Esophagus squamous epithelium (tissue), 5 donors: ENCODE measurements at regions not wholly inside any gene's neighbourhood (a gene's known extent, or its start where the extent isn't known, plus 50 kb on each side); places are given as distances from the start of the nearest gene placed in this dataset.
A peak's percentile ranks its signal among the peaks of the same experiment; 100 is the strongest.

Source experiments
- DNase-seq: peaks from one replicate; lab custom pipeline; 2025; lab: John Stamatoyannopoulos, UW
- H3K27ac ChIP-seq, 4 donors: fragments of 200-600 bp; sonication (generic); one replicate each; pipeline ENCODE4 v1.5.1; 2016 to 2019; ENCODE audit warnings: mild to moderate bottlenecking in 1 of 4
- H3K27me3 ChIP-seq, 4 donors: fragments of 200-600 bp; sonication (generic); 1 replicate in 3 of 4; 2 replicates in 1 of 4; pipeline versions ENCODE4 v1.5.1 to v1.6.0; 2017 to 2021; ENCODE audit warnings: antibody characterized with exemption in 1 of 4
- H3K36me3 ChIP-seq, 3 donors: fragments of 200-600 bp; sonication (generic); one replicate each; pipeline ENCODE4 v1.5.1; 2016 to 2019
- H3K4me1 ChIP-seq, 3 donors: fragments of 200-600 bp; sonication (generic); one replicate each; pipeline ENCODE4 v1.5.1; 2017 to 2019
- H3K4me3 ChIP-seq, 4 donors: fragments of 200-600 bp; sonication (generic); 1 replicate in 3 of 4; 2 replicates in 1 of 4; pipeline ENCODE4 v1.5.1; 2016 to 2019; ENCODE audit warnings: mild to moderate bottlenecking in 2 of 4, moderate library complexity in 1 of 4
- H3K9me3 ChIP-seq, 3 donors: fragments of 200-600 bp; sonication (generic); one replicate each; pipeline ENCODE4 v1.5.1; 2016 to 2019
- CTCF ChIP-seq, 6 experiments: fragments of 450-650 bp in 4 of 6; fragments of 200-600 bp in 2 of 6; sonication (generic) in 2 of 6; IDR thresholded peaks; one replicate each; pipeline ENCODE4 v1.5.1; 2016 to 2019; ENCODE audit warnings: antibody characterized with exemption in 6 of 6, mild to moderate bottlenecking in 4 of 6, moderate library complexity in 4 of 6
- POLR2A ChIP-seq, 4 donors: fragments of 450-650 bp; IDR thresholded peaks; one replicate each; pipeline ENCODE4 v1.6.1; 2017; ENCODE audit warnings: antibody characterized with exemption in 4 of 4, mild to moderate bottlenecking in 4 of 4, moderate library complexity in 3 of 4
- WGBS, 2 donors: methylation state at CpG; one replicate each; pipeline ENCODE4 v1.1.5; 2018; 5-methylcytosine and 5-hydroxymethylcytosine counted together
- intact Hi-C: fragments of 100-400 bp; cut with DNase I; formaldehyde crosslinking; loops from one replicate; pipeline ENCODE4 v1.15.0; 2022
- donor health status: DM: yes; HTN: yes; CAD: no.

GRCh38 chr7:116327135-116327534 lies 116.8 kb downstream of the TES start:
- H3K9me3 ChIP-seq = no peaks in the 10 kb centered on the region
- no peak for TF ChIP-seq CTCF (IDR thresholded peaks at IDR 0.05)
- no peak for TF ChIP-seq POLR2A (IDR thresholded peaks at IDR 0.05)
- H3K27ac ChIP-seq = peak overlapping the region in 2 of 4 donors; percentile 41 to 61
- 82 to 89% methylated on average over 4 of the region's 4 CpGs for WGBS, 2 donors
- H3K4me1 ChIP-seq = peaks cover 0 to 16% (median 0%) of the 10 kb centered on the region in 3 donors
- no peak overlapping the region for H3K4me3 ChIP-seq
- no peaks in the 10 kb centered on the region for H3K27me3 ChIP-seq
- intact Hi-C loops = no loop called here
- no peak for DNase-seq
- H3K36me3 ChIP-seq = no peaks in the 10 kb centered on the region

- H3K4me3 ChIP-seq = no peak overlapping the region
- H3K36me3 ChIP-seq = no peaks in the 10 kb centered on the region
- H3K9me3 ChIP-seq = no peaks in the 10 kb centered on the region
- no peak for TF ChIP-seq POLR2A (IDR thresholded peaks at IDR 0.05)
- TF ChIP-seq CTCF (IDR thresholded peaks at IDR 0.05) = no peak
- H3K27me3 ChIP-seq = no peaks in the 10 kb centered on the region
- H3K27ac ChIP-seq = peak overlapping the region in 3 of 4 donors; percentile 30 to 61 (median 41)
- no peak for DNase-seq
- peaks cover 0 to 16% (median 0%) of the 10 kb centered on the region in 3 donors for H3K4me1 ChIP-seq
- intact Hi-C loops = no loop called here
- WGBS, 2 donors = 75 to 76% methylated on average over 7 of the region's 7 CpGs
These were observed 117.4 kb downstream of the TES start for GRCh38 chr7:116327752-116328151.

GRCh38 chr7:116328161-116328560 lies 117.8 kb downstream of the TES start:
- no peaks in the 10 kb centered on the region for H3K27me3 ChIP-seq
- 68 to 76% methylated on average over 1 of the region's 1 CpG for WGBS, 2 donors
- H3K36me3 ChIP-seq = no peaks in the 10 kb centered on the region
- intact Hi-C loops = no loop called here
- TF ChIP-seq CTCF (IDR thresholded peaks at IDR 0.05) (no peak), POLR2A (IDR thresholded peaks at IDR 0.05) (no peak)
- H3K27ac ChIP-seq = peak overlapping the region in 3 of 4 donors; percentile 30 to 61 (median 41)
- H3K9me3 ChIP-seq = no peaks in the 10 kb centered on the region
- no peak overlapping the region for H3K4me3 ChIP-seq
- H3K4me1 ChIP-seq = peaks cover 0 to 16% (median 0%) of the 10 kb centered on the region in 3 donors
- no peak for DNase-seq

GRCh38 chr7:116329686-116330503 lies 119.6 kb downstream of the TES start:
- Histone ChIP-seq H3K36me3 (no peaks in the 10 kb centered on the region), H3K27ac (peak overlapping the region in 2 of 4 donors; percentile 21 to 53), H3K27me3 (no peaks in the 10 kb centered on the region), H3K9me3 (no peaks in the 10 kb centered on the region), H3K4me1 (peaks cover 0 to 16% (median 0%) of the 10 kb centered on the region in 3 donors), H3K4me3 (no peak overlapping the region)
- TF ChIP-seq POLR2A (IDR thresholded peaks at IDR 0.05) (no peak), CTCF (IDR thresholded peaks at IDR 0.05) (no peak)
- no peak for DNase-seq
- WGBS, 2 donors = 91 to 100% methylated on average over 1 of the region's 1 CpG
- intact Hi-C loops = no loop called here

GRCh38 chr7:116331020-116331419 lies 120.7 kb downstream of the TES start:
- intact Hi-C loops = no loop called here
- Histone ChIP-seq H3K27ac (peak overlapping the region in 1 of 4 donors; percentile 14), H3K27me3 (no peaks in the 10 kb centered on the region), H3K4me1 (peaks cover 0 to 16% (median 0%) of the 10 kb centered on the region in 3 donors), H3K9me3 (no peaks in the 10 kb centered on the region), H3K4me3 (no peak overlapping the region), H3K36me3 (no peaks in the 10 kb centered on the region)
- DNase-seq = no peak
- TF ChIP-seq POLR2A (IDR thresholded peaks at IDR 0.05) (no peak), CTCF (IDR thresholded peaks at IDR 0.05) (no peak)
